Neuronal stem cell (in vitro differentiated cells): ENCODE measurements at regions not wholly inside any gene's neighbourhood (a gene's known extent, or its start where the extent isn't known, plus 50 kb on each side); places are given as distances from the start of the nearest gene placed in this dataset.

ENCODE experiments used
- DNase-seq: peaks from one replicate; pipeline ENCODE4 v3.0.0-alpha.2; 2013; ENCODE audit warnings: low spot score
- H2AFZ ChIP-seq: one replicate; pipeline ENCODE4 v1.6.1; 2013; ENCODE audit warnings: mild to moderate bottlenecking, low read length, inconsistent platforms
- H2AK5ac ChIP-seq: 2 replicates; pipeline ENCODE4 v1.6.1; 2013; ENCODE audit warnings: low read depth, mild to moderate bottlenecking, inconsistent platforms, low read length, moderate library complexity, mixed read lengths
- H2BK120ac ChIP-seq: 2 replicates; pipeline ENCODE4 v1.6.1; 2013; ENCODE audit warnings: low read depth, mild to moderate bottlenecking, inconsistent platforms, low read length, moderate library complexity, mixed read lengths
- H2BK12ac ChIP-seq: one replicate; pipeline ENCODE4 v1.6.1; 2013; ENCODE audit warnings: low read length, inconsistent platforms
- H2BK15ac ChIP-seq: 2 replicates; pipeline ENCODE4 v1.6.1; 2013; ENCODE audit warnings: mild to moderate bottlenecking, low read length, inconsistent platforms, mixed read lengths
- H2BK5ac ChIP-seq: one replicate; pipeline ENCODE4 v1.6.1; 2013; ENCODE audit warnings: inconsistent platforms, mild to moderate bottlenecking, low read length, moderate library complexity
- H3K14ac ChIP-seq: one replicate; pipeline ENCODE4 v1.6.1; 2013; ENCODE audit warnings: low read length, inconsistent platforms
- H3K18ac ChIP-seq: 2 replicates; pipeline ENCODE4 v1.6.1; 2013; ENCODE audit warnings: low read length, inconsistent platforms
- H3K23ac ChIP-seq: 2 replicates; pipeline ENCODE4 v1.6.1; 2013; ENCODE audit warnings: low read depth, mild to moderate bottlenecking, mixed read lengths, low read length, inconsistent platforms; ENCODE audit not compliant: poor library complexity
- H3K27ac ChIP-seq: replicated peaks from 3 replicates; pipeline ENCODE4 v1.5.1; 2013; ENCODE audit warnings: low read length, inconsistent platforms
- H3K27me3 ChIP-seq, 3 experiments: 2 replicates each; pipeline ENCODE4 v1.6.1; 2013; ENCODE audit warnings: low read length in 3 of 3, mild to moderate bottlenecking in 2 of 3, inconsistent platforms in 1 of 3, low read depth in 1 of 3, mixed read lengths in 1 of 3, moderate library complexity in 1 of 3; ENCODE audit not compliant: control insufficient read depth in 3 of 3, insufficient read depth in 3 of 3
- H3K36me3 ChIP-seq, 2 donors: replicated peaks in 1 of 2; 2 replicates each; pipeline ENCODE4 v1.6.1; 2013; ENCODE audit warnings: low read length in 2 of 2; ENCODE audit not compliant: control insufficient read depth in 2 of 2, insufficient read depth in 2 of 2
- H3K4ac ChIP-seq: 2 replicates; pipeline ENCODE4 v1.6.1; 2013; ENCODE audit warnings: inconsistent platforms, mild to moderate bottlenecking, low read length, moderate library complexity
- H3K4me1 ChIP-seq, 2 donors: 1 replicate in 1 of 2; 2 replicates in 1 of 2; pipeline ENCODE4 v1.6.1; 2013; ENCODE audit warnings: low read length in 2 of 2, low read depth in 1 of 2; ENCODE audit not compliant: control insufficient read depth in 2 of 2, insufficient read depth in 1 of 2
- H3K4me2 ChIP-seq: one replicate; pipeline ENCODE4 v1.6.1; 2013; ENCODE audit warnings: mild to moderate bottlenecking, low read length, inconsistent platforms; ENCODE audit not compliant: insufficient read depth, poor library complexity, severe bottlenecking
- H3K4me3 ChIP-seq, 2 donors: 2 replicates each; pipeline ENCODE4 v1.5.1; 2013; ENCODE audit warnings: low read length in 2 of 2, mild to moderate bottlenecking in 2 of 2, inconsistent platforms in 1 of 2, moderate library complexity in 1 of 2
- H3K79me1 ChIP-seq: one replicate; pipeline ENCODE4 v1.6.1; 2013; ENCODE audit warnings: low read depth, mild to moderate bottlenecking, inconsistent platforms, low read length, moderate library complexity
- H3K9ac ChIP-seq: one replicate; pipeline ENCODE4 v1.6.1; 2013; ENCODE audit warnings: mild to moderate bottlenecking, low read depth, low read length, inconsistent platforms; ENCODE audit not compliant: poor library complexity
- H3K9me3 ChIP-seq, 2 donors: replicated peaks in 1 of 2; 2 replicates each; pipeline versions ENCODE3 to v1.6.1; 2013; ENCODE audit warnings: low read length in 2 of 2, mild to moderate bottlenecking in 2 of 2, inconsistent platforms in 1 of 2, low read depth in 1 of 2, mixed read lengths in 1 of 2, moderate library complexity in 1 of 2; ENCODE audit not compliant: control insufficient read depth in 2 of 2, insufficient read depth in 1 of 2
- H4K8ac ChIP-seq: one replicate; pipeline ENCODE4 v1.6.1; 2013; ENCODE audit warnings: low read depth, mild to moderate bottlenecking, inconsistent platforms, low read length, moderate library complexity
- H4K91ac ChIP-seq: one replicate; pipeline ENCODE4 v1.6.1; 2013; ENCODE audit warnings: low read length, low read depth, mild to moderate bottlenecking, inconsistent platforms; ENCODE audit not compliant: poor library complexity
- WGBS, 2 donors: extraction: QIAGEN DNeasy Blood & Tissue Kit; methylation state at CpG; one replicate each; pipeline ENCODE4 v1.1.7; 2013; ENCODE audit warnings: missing lambda C conversion rate in 2 of 2, mixed read lengths in 1 of 2; ENCODE audit not compliant: insufficient read length in 2 of 2, insufficient replicate concordance in 1 of 2; ENCODE audit errors: extremely low coverage in 2 of 2; 5-methylcytosine and 5-hydroxymethylcytosine counted together

DNA sequence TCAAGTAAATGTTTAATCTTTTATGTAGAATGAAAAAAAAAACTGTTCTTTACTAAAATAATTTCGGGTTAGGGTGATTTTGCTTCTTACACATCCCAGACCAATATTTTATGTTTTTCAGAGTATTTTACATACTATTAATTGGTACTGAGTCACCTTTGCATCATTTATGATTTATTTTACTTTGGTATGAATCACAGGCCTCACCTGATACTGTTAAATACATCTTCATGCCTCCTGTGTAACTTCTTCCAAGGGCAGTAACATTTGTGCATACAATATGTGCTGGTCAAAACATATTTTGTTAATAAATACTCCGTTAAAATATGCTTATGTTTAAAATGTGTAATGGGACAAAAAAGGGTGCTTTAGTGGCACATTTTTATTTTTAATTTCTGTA is 529.6 kb downstream of the ZNF674 start:
- Histone ChIP-seq H3K4me2 (no peak overlapping the region), H3K14ac (no peak overlapping the region), H3K9me3 (no peaks in the 10 kb centered on the region), H4K8ac (no peak overlapping the region), H2AFZ (no peak overlapping the region), H3K23ac (no peak overlapping the region), H3K79me1 (no peaks in the 10 kb centered on the region), H3K27me3 (peaks cover 0 to 8% (median 0%) of the 10 kb centered on the region in 3 experiments), H2AK5ac (no peak overlapping the region), H3K36me3 (no peaks in the 10 kb centered on the region), H3K27ac (no peak overlapping the region), H4K91ac (no peak overlapping the region), H3K4ac (no peak overlapping the region), H3K4me3 (no peak overlapping the region), H2BK15ac (no peak overlapping the region), H3K18ac (no peak overlapping the region), H3K4me1 (no peaks in the 10 kb centered on the region), H3K9ac (no peak overlapping the region), H2BK12ac (no peak overlapping the region), H2BK120ac (no peak overlapping the region), H2BK5ac (no peak overlapping the region)
- DNase-seq = no peak
- WGBS, 2 donors = no CpG with 5 or more reads among the region's 2 CpGs

DNA sequence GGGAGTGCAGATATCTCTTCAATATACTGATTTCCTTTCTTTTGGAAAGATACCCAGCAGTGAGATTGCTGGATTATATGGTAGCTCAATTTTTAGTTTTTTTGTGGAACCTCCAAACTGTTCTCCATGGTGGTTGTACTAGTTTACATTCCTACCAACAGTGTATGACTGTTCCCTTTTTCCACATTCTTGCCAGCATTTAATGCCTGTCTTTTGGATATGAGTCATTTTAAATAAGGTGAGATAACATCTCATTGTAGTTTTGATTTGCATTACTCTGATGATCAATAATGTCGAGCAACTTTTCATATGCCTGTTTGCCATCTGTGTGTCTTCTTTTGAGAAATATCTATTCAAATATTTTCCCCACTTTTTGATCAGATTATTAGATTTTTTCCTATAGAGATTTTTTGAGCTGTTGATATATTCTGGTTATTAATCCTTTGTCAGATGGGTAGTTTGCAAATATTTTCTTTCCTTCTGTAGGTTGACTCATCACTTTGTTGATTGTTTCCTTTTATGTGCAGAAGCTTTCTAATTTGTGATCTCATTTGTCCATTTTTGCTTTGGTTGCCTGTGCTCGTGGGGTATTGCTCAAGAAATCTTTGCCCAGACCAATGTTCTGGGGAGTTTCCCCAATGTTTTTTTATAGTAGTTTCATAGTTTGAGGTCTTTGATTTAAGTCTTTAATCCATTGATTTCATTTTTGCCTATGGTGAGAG is 552.7 kb downstream of the ZNF674 start:
- Histone ChIP-seq H2BK12ac (no peak overlapping the region), H3K4me3 (no peak overlapping the region), H4K91ac (no peak overlapping the region), H3K79me1 (no peaks in the 10 kb centered on the region), H3K9me3 (no peaks in the 10 kb centered on the region), H3K4ac (no peak overlapping the region), H3K27me3 (no peaks in the 10 kb centered on the region), H3K18ac (no peak overlapping the region), H2AK5ac (no peak overlapping the region), H2BK120ac (no peak overlapping the region), H3K36me3 (no peaks in the 10 kb centered on the region), H3K14ac (no peak overlapping the region), H3K4me2 (no peak overlapping the region), H3K27ac (no peak overlapping the region), H3K23ac (no peak overlapping the region), H2BK5ac (no peak overlapping the region), H3K4me1 (no peaks in the 10 kb centered on the region), H3K9ac (no peak overlapping the region), H4K8ac (no peak overlapping the region), H2BK15ac (no peak overlapping the region), H2AFZ (no peak overlapping the region)
- DNase-seq = no peak
- no CpG with 5 or more reads among the region's 2 CpGs for WGBS, 2 donors

DNA sequence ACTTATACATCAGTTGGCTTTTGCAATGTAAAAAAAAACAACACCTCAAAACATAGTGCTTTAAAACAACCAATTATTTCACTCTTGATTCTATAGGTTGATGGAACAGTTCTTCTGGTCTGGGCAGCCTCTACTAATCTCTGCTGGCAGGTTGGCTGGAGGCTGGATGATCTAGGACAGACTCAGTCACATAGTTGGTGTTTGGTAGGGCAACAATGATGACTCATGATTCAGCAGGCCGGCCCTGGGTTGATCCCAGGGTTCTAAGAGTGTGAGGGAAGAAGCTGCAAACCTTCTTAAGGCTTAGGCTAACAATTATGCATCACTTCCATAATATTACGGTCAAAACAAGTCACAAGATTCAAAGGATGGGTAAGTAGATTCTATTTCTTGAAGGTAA is 558.2 kb downstream of the ZNF674 start:
- no peak overlapping the region for H2BK15ac ChIP-seq
- no peak for DNase-seq
- H2AK5ac ChIP-seq = no peak overlapping the region
- H3K36me3 ChIP-seq = no peaks in the 10 kb centered on the region
- no peak overlapping the region for H3K9ac ChIP-seq
- H2BK12ac ChIP-seq = no peak overlapping the region
- no peak overlapping the region for H2BK120ac ChIP-seq
- WGBS, 2 donors = no CpG with 5 or more reads among the region's 2 CpGs
- no peaks in the 10 kb centered on the region for H3K79me1 ChIP-seq
- no peak overlapping the region for H2AFZ ChIP-seq
- H3K4me2 ChIP-seq = no peak overlapping the region
- peaks cover 0 to 3% (median 0%) of the 10 kb centered on the region in 3 experiments for H3K27me3 ChIP-seq
- H3K14ac ChIP-seq = no peak overlapping the region
- no peak overlapping the region for H2BK5ac ChIP-seq
- no peak overlapping the region for H4K8ac ChIP-seq
- no peak overlapping the region for H3K27ac ChIP-seq
- no peak overlapping the region for H4K91ac ChIP-seq
- no peaks in the 10 kb centered on the region for H3K9me3 ChIP-seq
- H3K23ac ChIP-seq = no peak overlapping the region
- H3K18ac ChIP-seq = no peak overlapping the region
- H3K4me1 ChIP-seq = no peaks in the 10 kb centered on the region
- no peak overlapping the region for H3K4me3 ChIP-seq
- H3K4ac ChIP-seq = no peak overlapping the region

DNA sequence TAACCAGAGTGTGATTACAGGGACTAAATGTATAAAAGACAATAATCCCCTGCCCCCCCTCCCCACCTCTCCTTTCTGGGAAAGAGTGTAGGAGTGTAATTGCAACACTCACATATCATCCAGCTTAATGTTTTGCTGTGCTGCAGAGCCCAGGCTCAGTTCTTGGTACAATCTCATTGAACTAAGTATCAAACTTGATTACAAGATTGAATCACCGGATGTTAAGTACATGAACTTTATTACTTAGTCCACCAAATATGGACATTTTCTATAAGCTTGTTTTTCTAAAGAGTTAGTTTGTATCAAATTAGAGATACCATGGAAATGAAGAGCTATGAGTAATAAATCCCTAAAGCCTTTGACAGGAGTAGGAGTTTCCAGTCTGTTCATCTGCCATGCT is 559.1 kb downstream of the ZNF674 start:
- no peak overlapping the region for H4K8ac ChIP-seq
- H3K18ac ChIP-seq = no peak overlapping the region
- no peak for DNase-seq
- no peak overlapping the region for H2BK5ac ChIP-seq
- no peak overlapping the region for H2BK120ac ChIP-seq
- H3K4me3 ChIP-seq = no peak overlapping the region
- WGBS, 2 donors = no CpG with 5 or more reads among the region's 1 CpG
- H3K23ac ChIP-seq = no peak overlapping the region
- H3K4ac ChIP-seq = no peak overlapping the region
- no peak overlapping the region for H2AK5ac ChIP-seq
- no peak overlapping the region for H3K14ac ChIP-seq
- H3K4me1 ChIP-seq = no peaks in the 10 kb centered on the region
- no peak overlapping the region for H2BK12ac ChIP-seq
- no peaks in the 10 kb centered on the region for H3K79me1 ChIP-seq
- no peak overlapping the region for H3K9ac ChIP-seq
- no peak overlapping the region for H4K91ac ChIP-seq
- H3K27ac ChIP-seq = no peak overlapping the region
- peaks cover 0 to 3% (median 0%) of the 10 kb centered on the region in 3 experiments for H3K27me3 ChIP-seq
- no peak overlapping the region for H3K4me2 ChIP-seq
- no peaks in the 10 kb centered on the region for H3K36me3 ChIP-seq
- H3K9me3 ChIP-seq = no peaks in the 10 kb centered on the region
- H2BK15ac ChIP-seq = no peak overlapping the region
- H2AFZ ChIP-seq = no peak overlapping the region
